IPS DF 4.7 (cell line): ENCODE measurements at regions not wholly inside any gene's neighbourhood (a gene's known extent, or its start where the extent isn't known, plus 50 kb on each side); places are given as distances from the start of the nearest gene placed in this dataset.

Experiments used
- DNase-seq: peaks from one replicate; pipeline ENCODE4 v3.0.0-alpha.2; 2013; ENCODE audit warnings: low spot score; ENCODE audit errors: extremely low read depth

GRCh38 chr5:74355041-74355824, 285.3 kb downstream of the ENC1 start:
- no peak for DNase-seq

- no peak for DNase-seq
These were observed 288.3 kb downstream of the ENC1 start for GRCh38 chr5:74352256-74352655.

GRCh38 chr5:74342948-74343682, 297.4 kb downstream of the ENC1 start:
- DNase-seq, result no peak

GRCh38 chr5:74342182-74342581, 298.3 kb downstream of the ENC1 start:
- no peak for DNase-seq

GRCh38 chr5:74341221-74341620, 299.3 kb downstream of the ENC1 start:
- DNase-seq, result no peak

- DNase-seq, result no peak
These were observed 300.1 kb downstream of the ENC1 start for GRCh38 chr5:74340476-74340875.

GRCh38 chr5:74337984-74338310, 302.6 kb downstream of the ENC1 start:
- no peak for DNase-seq

- DNase-seq, result no peak
These were observed 303.1 kb downstream of the ENC1 start for GRCh38 chr5:74337254-74337983.

- no peak for DNase-seq
These were observed 304.2 kb downstream of the ENC1 start for GRCh38 chr5:74336297-74336696.

- no peak for DNase-seq
These were observed 305.7 kb downstream of the ENC1 start for GRCh38 chr5:74334762-74335384.

GRCh38 chr5:74334062-74334761, 306.3 kb downstream of the ENC1 start:
- DNase-seq, result no peak

GRCh38 chr5:74333430-74333829, 307.1 kb downstream of the ENC1 start:
- DNase-seq, result no peak

- DNase-seq, result no peak
These were observed 307.8 kb downstream of the ENC1 start for GRCh38 chr5:74332682-74333081.

GRCh38 chr5:74332006-74332405, 308.5 kb downstream of the ENC1 start:
- no peak for DNase-seq

GRCh38 chr5:74328221-74328630, 312.3 kb downstream of the ENC1 start:
- no peak for DNase-seq

- no peak for DNase-seq
These were observed 313.2 kb downstream of the ENC1 start for GRCh38 chr5:74327339-74327685.

GRCh38 chr5:74326571-74327338, 313.8 kb downstream of the ENC1 start:
- no peak for DNase-seq

- DNase-seq, result no peak
These were observed 314.7 kb downstream of the ENC1 start for GRCh38 chr5:74325866-74326265.

GRCh38 chr5:74324556-74324955, 316.0 kb downstream of the ENC1 start:
- no peak for DNase-seq

GRCh38 chr5:74322944-74323343, 317.6 kb downstream of the ENC1 start:
- no peak for DNase-seq

GRCh38 chr5:74322191-74322590, 318.3 kb downstream of the ENC1 start:
- no peak for DNase-seq
